ENCODE measurements at regions not wholly inside any gene's neighbourhood (a gene's known extent, or its start where the extent isn't known, plus 50 kb on each side); places are given as distances from the start of the nearest gene placed in this dataset.

DNA sequence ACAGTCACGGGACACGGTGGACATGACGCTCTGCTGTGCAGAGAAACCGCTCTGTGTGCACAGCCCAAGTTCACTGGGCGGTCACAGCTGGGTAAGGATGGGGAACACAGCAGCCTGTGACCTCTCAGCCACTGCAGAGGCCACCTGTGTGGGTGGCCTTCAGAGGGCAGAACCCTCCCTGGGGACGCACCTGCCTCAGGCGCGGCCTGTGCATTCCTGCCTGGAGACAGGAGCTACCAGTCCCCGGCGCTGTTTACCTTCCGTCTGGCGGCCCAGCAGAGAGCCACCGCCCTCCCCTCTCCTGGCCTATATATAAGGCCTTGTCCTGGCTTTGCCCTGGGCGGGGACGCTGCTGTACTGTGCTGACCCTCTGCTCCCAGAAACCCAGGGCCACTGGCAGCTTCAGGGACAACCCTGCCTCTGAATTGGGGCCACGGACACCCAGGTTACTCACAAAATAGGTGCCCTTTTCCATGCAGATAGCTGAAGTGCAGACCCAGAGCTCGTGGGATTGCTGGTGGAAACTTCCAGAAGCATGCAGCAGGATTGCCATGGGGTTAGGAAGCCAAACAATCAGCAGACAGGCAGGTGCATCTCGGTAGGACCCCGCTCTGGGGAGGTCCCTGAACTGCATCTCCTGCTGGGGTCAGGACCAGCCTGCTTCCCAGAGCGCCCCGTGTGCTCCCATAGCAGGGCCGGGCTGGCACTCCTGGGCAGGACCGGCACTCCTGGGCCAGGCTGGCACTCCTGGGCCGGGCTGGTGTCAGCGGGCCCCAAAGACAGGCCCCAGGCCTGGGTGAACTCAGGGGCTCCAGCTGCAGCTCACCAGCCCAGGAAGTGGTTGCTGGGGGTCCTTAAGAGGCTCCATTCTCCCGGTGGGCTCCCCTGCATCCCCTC lies 83.6 kb downstream of the SIK1 start:
- DNase-seq (ENCODE audit: low spot score) = no peak
- TF ChIP-seq, protein P1, sequence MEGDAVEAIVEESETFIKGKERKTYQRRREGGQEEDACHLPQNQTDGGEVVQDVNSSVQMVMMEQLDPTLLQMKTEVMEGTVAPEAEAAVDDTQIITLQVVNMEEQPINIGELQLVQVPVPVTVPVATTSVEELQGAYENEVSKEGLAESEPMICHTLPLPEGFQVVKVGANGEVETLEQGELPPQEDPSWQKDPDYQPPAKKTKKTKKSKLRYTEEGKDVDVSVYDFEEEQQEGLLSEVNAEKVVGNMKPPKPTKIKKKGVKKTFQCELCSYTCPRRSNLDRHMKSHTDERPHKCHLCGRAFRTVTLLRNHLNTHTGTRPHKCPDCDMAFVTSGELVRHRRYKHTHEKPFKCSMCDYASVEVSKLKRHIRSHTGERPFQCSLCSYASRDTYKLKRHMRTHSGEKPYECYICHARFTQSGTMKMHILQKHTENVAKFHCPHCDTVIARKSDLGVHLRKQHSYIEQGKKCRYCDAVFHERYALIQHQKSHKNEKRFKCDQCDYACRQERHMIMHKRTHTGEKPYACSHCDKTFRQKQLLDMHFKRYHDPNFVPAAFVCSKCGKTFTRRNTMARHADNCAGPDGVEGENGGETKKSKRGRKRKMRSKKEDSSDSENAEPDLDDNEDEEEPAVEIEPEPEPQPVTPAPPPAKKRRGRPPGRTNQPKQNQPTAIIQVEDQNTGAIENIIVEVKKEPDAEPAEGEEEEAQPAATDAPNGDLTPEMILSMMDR (IDR thresholded peaks at IDR 0.05; ENCODE audit: extremely low read depth, missing control alignments) = no peak

DNA sequence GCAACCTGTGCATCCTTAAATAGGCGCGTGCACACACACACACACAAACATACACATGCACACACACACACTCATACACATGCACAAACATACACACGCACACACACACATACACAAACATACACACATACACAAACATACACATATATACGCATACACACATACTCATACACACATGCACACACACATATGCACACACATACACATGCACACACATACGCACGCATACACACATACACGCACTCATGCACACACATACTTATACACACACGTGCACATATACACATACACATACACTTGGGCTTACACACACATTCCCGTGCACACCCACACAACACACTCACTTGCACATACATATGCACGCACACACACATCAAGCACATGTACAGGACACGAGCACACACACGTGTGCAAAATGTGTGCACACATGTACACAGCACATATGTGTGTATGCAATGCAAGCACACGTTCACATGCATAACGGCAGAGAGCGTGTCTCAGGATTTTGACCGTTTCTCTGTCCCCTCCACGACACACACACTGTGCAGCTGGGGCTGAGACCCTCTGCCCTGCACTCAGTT lies 84.5 kb downstream of the SIK1 start:
- no peak for DNase-seq (ENCODE audit: low spot score)
- TF ChIP-seq, protein P1 (IDR thresholded peaks at IDR 0.05; ENCODE audit: extremely low read depth, missing control alignments) = no peak

DNA sequence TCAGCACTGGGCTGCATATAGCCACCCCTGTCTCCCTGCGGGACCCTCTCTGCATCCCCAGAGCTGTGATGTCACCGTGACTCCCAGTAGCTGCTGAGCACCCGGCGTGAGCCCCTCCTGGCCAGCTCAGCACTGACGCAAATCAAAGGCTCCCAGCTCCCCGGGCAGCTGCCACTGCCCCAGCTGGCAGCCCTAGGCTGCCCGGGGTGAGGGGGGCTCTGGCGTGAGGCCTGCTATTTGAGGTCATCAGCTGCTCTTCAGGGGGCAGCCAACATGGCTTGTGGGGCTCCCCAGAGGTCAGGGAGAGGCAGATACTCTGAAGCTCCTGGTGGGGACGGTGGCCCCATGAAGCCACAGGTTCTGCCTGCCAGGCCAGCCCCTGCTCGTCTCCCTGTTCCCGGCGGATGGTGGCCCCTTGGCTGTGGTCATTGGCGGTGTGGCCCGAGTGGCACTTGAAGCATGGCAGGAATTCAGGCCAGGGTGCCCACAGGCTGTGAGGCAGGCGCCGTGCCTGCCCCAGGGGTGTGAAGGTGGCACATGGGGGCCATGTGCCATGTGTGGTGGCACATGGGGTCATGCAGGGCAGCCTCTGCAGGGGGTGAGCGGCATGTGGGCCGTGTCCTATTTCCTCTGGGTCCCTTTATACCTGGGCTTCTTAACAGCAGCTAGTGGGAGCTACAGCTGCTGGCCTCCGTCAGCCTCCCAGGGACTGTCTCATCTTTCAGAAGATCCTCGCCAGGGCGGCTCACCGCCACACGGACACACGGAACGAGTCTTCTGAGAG lies 85.4 kb downstream of the SIK1 start:
- TF ChIP-seq, protein P1 (IDR thresholded peaks at IDR 0.05; ENCODE audit: extremely low read depth, missing control alignments) = no peak
- no peak for DNase-seq (ENCODE audit: low spot score)

DNA sequence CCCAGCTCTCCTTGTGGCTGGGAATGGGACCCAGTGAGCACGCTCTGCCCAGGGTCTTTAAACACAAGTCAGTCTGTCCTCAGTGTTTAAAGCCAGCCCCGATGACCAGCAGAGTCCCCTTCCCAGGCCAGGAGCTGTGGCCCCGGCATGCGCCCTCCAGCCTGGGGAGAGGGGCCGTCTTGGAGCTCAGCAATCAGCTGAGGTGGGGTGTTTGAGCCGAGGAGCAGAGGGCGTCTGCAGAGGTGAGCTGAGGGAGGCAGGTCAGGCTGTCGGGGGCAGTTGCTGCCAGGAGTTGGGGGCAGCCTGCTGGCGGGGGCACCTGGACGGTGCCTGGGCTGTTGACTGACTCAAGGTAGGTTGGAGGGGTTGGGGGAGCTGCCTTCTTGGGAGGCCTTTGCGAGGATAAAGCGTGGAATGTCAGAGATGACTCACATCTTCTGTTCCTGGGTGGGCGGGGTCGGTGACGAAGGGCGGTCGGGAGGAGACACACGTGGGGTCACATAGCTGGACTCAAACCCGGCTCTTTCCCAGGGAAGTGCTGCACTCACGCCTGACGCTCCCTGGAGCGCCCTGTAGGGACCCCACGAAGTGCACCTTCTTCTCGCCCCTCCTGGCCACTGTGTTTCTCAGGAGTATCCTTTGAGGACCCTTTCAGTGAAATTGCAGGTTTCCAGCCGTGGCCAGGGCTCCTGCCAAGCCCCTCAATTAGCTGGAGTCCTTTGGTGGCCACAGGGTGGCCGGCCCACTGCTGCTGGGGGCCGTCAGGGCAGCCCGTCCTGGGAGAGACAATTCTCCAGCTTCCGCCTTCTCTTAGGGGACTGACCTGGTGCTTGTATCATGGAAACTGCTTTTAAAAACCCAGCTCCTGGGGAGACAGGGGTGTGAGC lies 86.2 kb downstream of the SIK1 start:
- TF ChIP-seq, protein P1 (IDR thresholded peaks at IDR 0.05; ENCODE audit: extremely low read depth, missing control alignments) = no peak
- DNase-seq (ENCODE audit: low spot score) = no peak

DNA sequence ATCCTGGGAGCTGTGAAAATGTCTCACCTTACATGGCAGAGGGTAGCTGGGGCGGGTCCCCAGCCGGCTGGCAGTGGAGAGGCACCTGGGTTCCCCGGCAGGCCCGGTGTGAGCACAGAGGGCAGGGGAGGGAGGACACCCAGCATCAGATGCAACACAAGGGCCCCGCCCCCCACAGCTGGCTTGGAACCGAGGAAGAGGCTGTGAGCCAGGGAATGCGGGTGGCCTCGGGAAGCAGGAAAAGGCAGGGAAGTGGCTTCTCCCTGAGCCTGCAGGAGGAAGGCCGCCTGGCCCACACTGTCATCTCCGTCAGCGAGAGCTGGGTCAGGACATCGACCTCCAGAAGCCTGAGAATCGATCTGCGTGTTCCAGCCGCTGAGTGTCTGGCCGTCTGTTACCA lies 87.3 kb downstream of the SIK1 start:
- no peak for DNase-seq (ENCODE audit: low spot score)
- TF ChIP-seq, protein P1 (IDR thresholded peaks at IDR 0.05; ENCODE audit: extremely low read depth, missing control alignments) = no peak

DNA sequence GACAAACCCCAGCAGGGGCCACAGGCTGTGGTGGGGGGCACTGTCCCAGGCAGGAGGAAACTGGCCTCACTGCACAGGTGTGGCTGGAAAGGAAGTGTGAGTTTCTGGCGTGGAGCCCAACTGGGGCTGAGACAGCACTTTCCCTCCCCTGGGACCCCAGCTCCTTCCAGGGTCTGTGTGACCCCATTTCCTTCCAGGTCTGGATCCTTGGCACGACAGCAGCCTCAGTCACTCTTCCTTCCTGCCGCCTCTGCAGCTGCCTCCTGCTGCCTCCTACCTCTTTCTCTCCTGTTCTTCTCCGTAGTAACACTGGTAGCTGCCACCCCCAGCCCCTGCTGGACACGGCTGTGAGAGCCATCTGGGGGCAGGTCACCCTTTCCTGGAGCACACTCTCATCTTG lies 88.0 kb downstream of the SIK1 start:
- TF ChIP-seq, protein P1 (IDR thresholded peaks at IDR 0.05; ENCODE audit: extremely low read depth, missing control alignments) = no peak
- no peak for DNase-seq (ENCODE audit: low spot score)
